HEK293T (cell line): ENCODE measurements at regions not wholly inside any gene's neighbourhood (a gene's known extent, or its start where the extent isn't known, plus 50 kb on each side); places are given as distances from the start of the nearest gene placed in this dataset.

Source experiments
- BHLHE40 ChIP-seq: fragments of 450-650 bp; IDR thresholded peaks from 2 replicates; pipeline ENCODE4 v1.6.1; 2016; ENCODE audit warnings: mild to moderate bottlenecking, moderate library complexity, borderline replicate concordance
- CTBP1 ChIP-seq: fragments of 450-650 bp; IDR thresholded peaks from 2 replicates; pipeline ENCODE4 v1.6.1; 2016; ENCODE audit warnings: borderline replicate concordance
- ELF4 ChIP-seq: fragments of 450-650 bp; IDR thresholded peaks from 2 replicates; pipeline ENCODE4 v1.6.1; 2017; ENCODE audit warnings: antibody characterized with exemption
- FOXA1 ChIP-seq: fragments of 450-650 bp; IDR thresholded peaks from 2 replicates; pipeline ENCODE4 v1.6.1; 2016; ENCODE audit warnings: mild to moderate bottlenecking
- FOXK2 ChIP-seq: fragments of 450-650 bp; IDR thresholded peaks from 2 replicates; pipeline ENCODE4 v1.6.1; 2016; ENCODE audit warnings: mild to moderate bottlenecking
- FOXM1 ChIP-seq: fragments of 450-650 bp; IDR thresholded peaks from 2 replicates; pipeline ENCODE4 v1.6.1; 2017; ENCODE audit warnings: mild to moderate bottlenecking, borderline replicate concordance
- HDGF ChIP-seq: fragments of 450-650 bp; IDR thresholded peaks from 2 replicates; pipeline ENCODE4 v1.6.1; 2017; ENCODE audit warnings: antibody characterized with exemption, borderline replicate concordance
- L3MBTL2 ChIP-seq: fragments of 450-650 bp; conservative IDR thresholded peaks from 2 replicates; pipeline ENCODE4 v1.6.1; 2016; ENCODE audit warnings: mild to moderate bottlenecking
- LEF1 ChIP-seq: fragments of 450-650 bp; IDR thresholded peaks from 2 replicates; pipeline ENCODE4 v1.6.1; 2017; ENCODE audit warnings: mild to moderate bottlenecking, borderline replicate concordance
- NFRKB ChIP-seq: fragments of 450-650 bp; IDR thresholded peaks from 2 replicates; pipeline ENCODE4 v1.6.1; 2016; ENCODE audit warnings: mild to moderate bottlenecking, moderate library complexity
- SP1 ChIP-seq: fragments of 450-650 bp; IDR thresholded peaks from 2 replicates; pipeline ENCODE4 v1.6.1; 2017
- SUZ12 ChIP-seq: fragments of 450-650 bp; IDR thresholded peaks from 2 replicates; pipeline ENCODE4 v1.6.1; 2016; ENCODE audit warnings: mild to moderate bottlenecking
- TARDBP ChIP-seq: fragments of 450-650 bp; IDR thresholded peaks from 2 replicates; pipeline ENCODE4 v1.6.1; 2016
- ZNF384 ChIP-seq: fragments of 450-650 bp; IDR thresholded peaks from 2 replicates; pipeline ENCODE4 v1.6.1; 2016

GRCh38 chr4:183823434-183823833, 81.7 kb upstream of the STOX2 start:
- no peak for TF ChIP-seq BHLHE40
- no peak for TF ChIP-seq FOXA1
- no peak for TF ChIP-seq SUZ12
- TF ChIP-seq TARDBP, result no peak
- no peak for TF ChIP-seq FOXM1
- TF ChIP-seq ELF4, result no peak
- TF ChIP-seq L3MBTL2, result no peak
- TF ChIP-seq HDGF, result no peak
- TF ChIP-seq SP1, result no peak
- no peak for TF ChIP-seq FOXK2
- TF ChIP-seq LEF1, result no peak
- no peak for TF ChIP-seq ZNF384
- TF ChIP-seq CTBP1, result no peak
- TF ChIP-seq NFRKB, result no peak
